SKM-1 treated with dmso at 0.1 percent for 144 hours (cell line): ENCODE measurements at regions not wholly inside any gene's neighbourhood (a gene's known extent, or its start where the extent isn't known, plus 50 kb on each side); places are given as distances from the start of the nearest gene placed in this dataset.
"Not testable (repeated sequence)": the region's sequence is repeated elsewhere in the genome, so short reads cannot be mapped to it uniquely, and the experiment has no call there.

Source experiments
- DNase-seq: peaks from one replicate; lab custom pipeline; 2025; ENCODE audit not compliant: unreplicated experiment; lab: John Stamatoyannopoulos, UW

- DNase-seq, result no peak
Observed at GRCh38 chrX:81857192-81857591, 655.3 kb downstream of the SH3BGRL start.

- DNase-seq, result no peak
Observed at GRCh38 chrX:81866873-81867272, 665.0 kb downstream of the SH3BGRL start.

DNA sequence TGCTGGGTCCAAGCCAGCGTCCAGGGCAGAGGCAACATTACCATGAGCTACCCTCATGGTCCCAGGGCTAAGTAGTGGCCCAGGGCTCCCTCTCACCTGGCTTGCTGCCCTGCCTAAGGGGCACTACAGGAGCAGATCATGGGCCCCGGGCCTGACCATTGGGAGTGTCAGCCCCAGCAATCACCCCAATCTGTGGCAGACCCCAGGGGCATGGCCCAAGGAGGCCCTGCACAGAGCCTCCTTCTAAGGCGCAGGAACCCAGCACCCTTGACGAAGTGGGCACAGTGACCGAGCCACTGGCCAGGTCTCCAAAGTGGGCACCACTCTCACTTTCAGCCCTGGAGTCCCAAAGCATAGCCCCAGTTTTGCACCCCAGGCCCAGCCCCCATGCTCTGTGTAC is 667.1 kb downstream of the SH3BGRL start:
- no peak for DNase-seq

DNA sequence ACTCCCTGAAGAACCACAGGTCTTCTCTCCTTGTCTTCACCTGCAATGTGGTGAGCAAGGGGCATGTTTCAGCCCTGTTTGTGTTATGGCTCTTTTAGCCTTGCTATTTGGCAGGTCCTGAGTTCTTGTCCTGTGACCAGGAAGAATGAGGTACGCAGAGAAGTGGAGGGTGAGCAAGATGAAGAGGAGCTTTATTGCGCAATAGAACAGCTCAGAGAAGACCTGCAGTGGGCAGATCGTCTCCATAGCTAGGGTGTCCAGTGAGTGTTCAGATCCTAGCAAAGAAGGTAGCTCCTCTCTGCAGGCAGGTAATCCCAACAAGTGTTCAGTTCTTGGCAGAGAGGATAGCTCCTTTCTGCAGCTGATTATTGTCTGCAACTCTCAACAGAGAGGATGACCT is 672.9 kb downstream of the SH3BGRL start:
- no peak for DNase-seq

- DNase-seq, result no peak
Observed at GRCh38 chrX:81875800-81876199, 673.9 kb downstream of the SH3BGRL start.

GRCh38 chrX:81876437-81876836 is 674.5 kb downstream of the SH3BGRL start:
- no peak for DNase-seq

DNA sequence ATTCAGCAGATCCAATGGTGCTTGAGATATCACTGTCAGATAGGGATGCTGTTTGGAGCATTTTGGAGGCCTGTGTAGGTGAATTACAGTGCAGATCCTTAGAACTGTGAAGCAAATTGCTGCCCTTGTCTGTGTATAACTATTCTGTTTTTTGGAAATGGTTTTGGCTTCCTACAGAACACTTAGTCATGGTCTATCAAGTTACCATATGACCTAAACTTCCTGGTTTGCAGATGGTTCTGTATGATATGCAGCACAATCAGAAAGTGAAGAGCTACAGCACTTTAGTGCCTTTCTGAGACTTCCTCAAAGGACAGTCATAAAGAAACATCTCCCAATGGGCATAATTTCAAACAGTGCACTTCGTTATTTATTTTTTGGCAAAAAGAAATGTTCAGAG is 688.6 kb downstream of the SH3BGRL start:
- DNase-seq, result no peak

GRCh38 chrX:81900522-81900921 is 698.6 kb downstream of the SH3BGRL start:
- DNase-seq, result no peak

- no peak for DNase-seq
Observed at GRCh38 chrX:81925812-81926211, 723.9 kb downstream of the SH3BGRL start.

DNA sequence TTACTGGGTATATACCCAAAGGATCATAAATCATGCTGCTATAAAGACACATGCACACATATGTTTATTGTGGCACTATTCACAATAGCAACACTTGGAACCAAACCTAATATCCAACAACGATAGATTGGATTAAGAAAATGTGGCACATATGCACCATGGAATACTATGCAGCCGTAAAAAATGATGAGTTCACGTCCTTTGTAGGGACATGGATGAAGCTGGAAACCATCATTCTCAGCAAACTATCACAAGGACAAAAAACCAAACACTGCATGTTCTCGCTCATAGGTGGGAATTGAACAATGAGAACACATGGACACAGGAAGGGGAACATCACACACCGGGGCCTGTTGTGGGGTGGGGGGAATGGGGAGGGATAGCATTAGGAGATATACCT is 744.0 kb downstream of the SH3BGRL start:
- not testable (repeated sequence) for DNase-seq

- no peak for DNase-seq
Observed at GRCh38 chrX:81957318-81957717, 755.4 kb downstream of the SH3BGRL start.

- peak; percentile 16 for DNase-seq
Observed at GRCh38 chrX:81957900-81958545, 756.1 kb downstream of the SH3BGRL start.

GRCh38 chrX:81959964-81960363 is 758.1 kb downstream of the SH3BGRL start:
- no peak for DNase-seq

GRCh38 chrX:81974413-81974812 is 772.5 kb downstream of the SH3BGRL start:
- not testable (repeated sequence) for DNase-seq

GRCh38 chrX:81979806-81980515 is 778.1 kb downstream of the SH3BGRL start:
- no peak for DNase-seq

DNA sequence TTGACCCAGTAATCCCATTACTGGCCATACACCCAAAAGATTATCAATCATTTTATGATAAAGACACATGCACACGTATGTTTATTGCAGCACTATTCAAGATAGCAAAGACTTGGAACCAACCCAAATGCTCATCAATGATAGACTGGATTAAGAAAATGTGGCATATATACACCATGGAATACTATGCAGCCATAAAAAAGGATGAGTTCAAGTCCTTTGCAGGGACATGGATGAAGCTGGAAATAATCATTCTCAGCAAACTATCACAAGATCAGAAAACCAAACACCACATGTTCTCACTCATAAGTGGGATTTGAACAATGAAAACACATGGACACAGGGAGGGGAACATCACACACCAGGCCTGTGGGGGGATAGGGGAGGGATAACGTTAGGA is 785.3 kb downstream of the SH3BGRL start:
- not testable (repeated sequence) for DNase-seq

DNA sequence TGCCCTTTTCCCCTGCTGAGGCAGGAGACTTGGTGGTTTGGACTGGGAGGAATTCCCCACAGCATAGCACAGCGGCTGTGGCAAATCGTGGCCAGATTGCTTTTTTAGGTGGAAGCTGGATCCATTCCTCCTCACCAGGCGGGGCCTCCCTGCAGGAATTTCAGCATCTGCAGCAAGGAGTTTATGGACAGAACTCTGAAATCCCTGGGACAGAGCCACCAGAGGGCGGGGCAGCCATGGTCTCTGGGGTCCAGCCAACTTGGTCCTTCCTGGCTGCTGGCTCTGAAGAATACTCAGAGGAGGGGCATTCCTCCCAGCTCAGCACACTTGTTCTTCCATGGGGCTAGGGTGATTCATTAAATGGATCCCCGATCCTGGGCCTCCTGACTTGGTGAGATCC is 794.3 kb downstream of the SH3BGRL start:
- DNase-seq, result no peak

- no peak for DNase-seq
Observed at GRCh38 chrX:82029571-82030218, 827.8 kb downstream of the SH3BGRL start.

GRCh38 chrX:82031250-82031649 is 829.3 kb downstream of the SH3BGRL start:
- no peak for DNase-seq

- DNase-seq, result no peak
Observed at GRCh38 chrX:82038793-82039192, 836.9 kb downstream of the SH3BGRL start.

GRCh38 chrX:82041034-82041433 is 839.1 kb downstream of the SH3BGRL start:
- DNase-seq, result no peak

DNA sequence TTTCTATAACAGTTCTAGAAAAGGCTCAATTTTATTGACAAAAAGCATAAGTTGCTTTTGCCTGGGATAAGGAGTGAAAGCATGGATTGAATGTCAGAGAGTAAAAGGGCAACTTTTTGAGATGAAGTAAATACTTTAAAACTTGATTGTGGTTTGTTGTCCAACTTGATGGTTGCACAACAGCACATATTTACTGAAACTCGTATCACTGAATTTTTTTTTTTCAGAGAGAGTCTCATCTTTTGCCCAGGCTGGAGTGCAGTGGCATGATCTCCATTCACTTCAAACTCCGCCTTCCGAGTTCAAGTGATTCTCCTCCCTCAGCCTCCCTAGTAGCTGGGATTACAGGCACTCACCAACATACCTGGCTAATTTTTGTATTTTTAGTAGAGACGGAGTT is 856.8 kb downstream of the SH3BGRL start:
- DNase-seq, result no peak
